ENCODE measurements at regions not wholly inside any gene's neighbourhood (a gene's known extent, or its start where the extent isn't known, plus 50 kb on each side); places are given as distances from the start of the nearest gene placed in this dataset.

GRCh38 chr2:5359397-5359796 is 332.8 kb upstream of the SOX11 start:
- no peak overlapping the region for H3K4me3 ChIP-seq (ENCODE audit: low read depth, low read length)
- CTCF ChIA-PET, result no interaction called here
- DNase-seq (ENCODE audit: low read depth, low spot score), result no peak
- no peak for TF ChIP-seq CTCF (IDR thresholded peaks at IDR 0.05; ENCODE audit: insufficient read depth, low read length, missing control alignments)
- POLR2A ChIA-PET, result no interaction called here

GRCh38 chr2:5360081-5360480 is 332.1 kb upstream of the SOX11 start:
- no peak for DNase-seq (ENCODE audit: low read depth, low spot score)
- CTCF ChIA-PET, result no interaction called here

GRCh38 chr2:5364361-5364760 is 327.8 kb upstream of the SOX11 start:
- no peak for DNase-seq (ENCODE audit: low read depth, low spot score)
- POLR2A ChIA-PET, result no interaction called here
- CTCF ChIA-PET, result interaction anchor here (1.0 kb wide), 1 partner anchor 25 kb away, joined by 3 read pairs; no protein-coding TSS in a partner anchor

More at GRCh38 chr2:5360081-5360480, 332.1 kb upstream of the SOX11 start:
- POLR2A ChIA-PET, result no interaction called here
- H3K4me3 ChIP-seq (ENCODE audit: low read depth, low read length), result no peak overlapping the region
- no peak for TF ChIP-seq CTCF (IDR thresholded peaks at IDR 0.05; ENCODE audit: insufficient read depth, low read length, missing control alignments)

GRCh38 chr2:5365871-5366461 is 326.2 kb upstream of the SOX11 start:
- POLR2A ChIA-PET, result no interaction called here
- CTCF ChIA-PET, result interaction anchor here (1.1 kb wide), 1 partner anchor 1407 kb away, joined by 4 read pairs; no protein-coding TSS in a partner anchor
- TF ChIP-seq CTCF (IDR thresholded peaks at IDR 0.05; ENCODE audit: insufficient read depth, low read length, missing control alignments), result peak; percentile 67
- no peak overlapping the region for H3K4me3 ChIP-seq (ENCODE audit: low read depth, low read length)
- no peak for DNase-seq (ENCODE audit: low read depth, low spot score)

More at GRCh38 chr2:5364361-5364760, 327.8 kb upstream of the SOX11 start:
- no peak for TF ChIP-seq CTCF (IDR thresholded peaks at IDR 0.05; ENCODE audit: insufficient read depth, low read length, missing control alignments)
- no peak overlapping the region for H3K4me3 ChIP-seq (ENCODE audit: low read depth, low read length)

GRCh38 chr2:5367321-5367720 is 324.9 kb upstream of the SOX11 start:
- ChIA-PET POLR2A (no interaction called here), CTCF (no interaction called here)
- no peak overlapping the region for H3K4me3 ChIP-seq (ENCODE audit: low read depth, low read length)
- no peak for TF ChIP-seq CTCF (IDR thresholded peaks at IDR 0.05; ENCODE audit: insufficient read depth, low read length, missing control alignments)
- DNase-seq (ENCODE audit: low read depth, low spot score), result no peak

- ChIA-PET POLR2A (no interaction called here), CTCF (no interaction called here)
- no peak for DNase-seq (ENCODE audit: low read depth, low spot score)
- TF ChIP-seq CTCF (IDR thresholded peaks at IDR 0.05; ENCODE audit: insufficient read depth, low read length, missing control alignments), result no peak
- H3K4me3 ChIP-seq (ENCODE audit: low read depth, low read length), result no peak overlapping the region
Observed at GRCh38 chr2:5368263-5368662, 323.9 kb upstream of the SOX11 start.

All from AG04449 (cell line).